Activated CD4-positive, alpha-beta T cell treated with anti-CD3 and anti-CD28 coated beads for 36 hours (primary cell): ENCODE measurements at regions not wholly inside any gene's neighbourhood (a gene's known extent, or its start where the extent isn't known, plus 50 kb on each side); places are given as distances from the start of the nearest gene placed in this dataset.

Experiments used
- ATAC-seq: fragments of 200-7000 bp; cut with Tn5 transposase; one replicate; pipeline ENCODE4 v1.10.0; 2021; ENCODE audit warnings: mild to moderate bottlenecking, moderate library complexity
- CTCF ChIA-PET: fragments of 350-600 bp; sonication (Branson Sonifier 250); formaldehyde crosslinking; loops from one replicate; lab custom pipeline; 2021; ENCODE audit warnings: antibody characterized with exemption; lab: Charles Lee
- POLR2A ChIA-PET: fragments of 350-600 bp; sonication (Branson Sonifier 250); formaldehyde crosslinking; loops from one replicate; lab custom pipeline; 2021; ENCODE audit warnings: antibody characterized with exemption, inconsistent platforms; lab: Charles Lee
- DNase-seq: peaks from one replicate; pipeline ENCODE4 v3.0.0-alpha.2; 2020
- H3K27ac Mint-ChIP-seq: one replicate; pipeline ENCODE4 v1.8.0; 2021; ENCODE audit warnings: mixed read lengths
- H3K27me3 Mint-ChIP-seq: one replicate; pipeline ENCODE4 v1.8.0; 2021; ENCODE audit warnings: mixed read lengths
- H3K36me3 Mint-ChIP-seq: one replicate; pipeline ENCODE4 v1.8.0; 2021; ENCODE audit warnings: low read depth, mixed read lengths
- H3K4me1 Mint-ChIP-seq: one replicate; pipeline ENCODE4 v1.8.0; 2021; ENCODE audit warnings: mixed read lengths
- H3K4me3 Mint-ChIP-seq: one replicate; pipeline ENCODE4 v1.8.0; 2021; ENCODE audit warnings: mild to moderate bottlenecking, moderate library complexity, mixed read lengths
- H3K9me3 Mint-ChIP-seq: one replicate; pipeline ENCODE4 v1.8.0; 2021; ENCODE audit warnings: low read depth, mixed read lengths
- intact Hi-C, 2 experiments: fragments of 100-400 bp; cut with DNase I in 1 of 2; cut with micrococcal nuclease in 1 of 2; formaldehyde crosslinking; loops; one replicate each; pipeline versions ENCODE4 v1.14.2 to v1.15.1; 2022 to 2024; cut with DNase I, micrococcal nuclease

DNA sequence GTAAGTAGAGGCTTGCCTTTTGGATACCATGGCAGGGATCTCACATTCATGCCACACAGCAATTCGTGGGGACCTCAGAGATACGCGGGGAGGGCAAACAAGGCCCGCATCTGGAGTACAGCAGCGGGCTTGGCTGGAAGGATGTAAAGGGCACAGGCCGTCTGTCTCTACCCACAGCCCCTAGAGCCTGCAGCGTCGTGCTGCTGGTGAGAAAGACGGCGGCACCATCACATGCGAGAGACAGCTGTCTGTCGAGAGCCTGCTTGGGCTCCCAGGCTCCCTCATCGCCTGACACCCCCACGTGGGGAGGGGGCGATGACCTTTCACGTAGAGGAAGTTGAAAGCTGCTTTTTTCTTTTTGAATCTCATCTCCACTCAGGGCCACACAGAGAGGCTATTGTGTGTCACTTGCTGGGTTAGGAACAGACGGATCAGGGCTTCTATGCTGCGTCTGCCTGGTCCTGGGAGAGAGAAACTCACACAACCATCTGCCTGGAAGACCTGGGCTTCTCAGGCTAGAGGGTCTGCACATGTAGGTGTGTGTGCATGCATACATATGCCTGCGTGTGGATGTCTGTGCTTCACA, 134.6 kb upstream of the PPP1R26 start:
- intact Hi-C loops, result loop anchor here (1.0 to 5.0 kb wide), 3 partner anchors 67 to 647 kb away; no protein-coding TSS in a partner anchor

DNA sequence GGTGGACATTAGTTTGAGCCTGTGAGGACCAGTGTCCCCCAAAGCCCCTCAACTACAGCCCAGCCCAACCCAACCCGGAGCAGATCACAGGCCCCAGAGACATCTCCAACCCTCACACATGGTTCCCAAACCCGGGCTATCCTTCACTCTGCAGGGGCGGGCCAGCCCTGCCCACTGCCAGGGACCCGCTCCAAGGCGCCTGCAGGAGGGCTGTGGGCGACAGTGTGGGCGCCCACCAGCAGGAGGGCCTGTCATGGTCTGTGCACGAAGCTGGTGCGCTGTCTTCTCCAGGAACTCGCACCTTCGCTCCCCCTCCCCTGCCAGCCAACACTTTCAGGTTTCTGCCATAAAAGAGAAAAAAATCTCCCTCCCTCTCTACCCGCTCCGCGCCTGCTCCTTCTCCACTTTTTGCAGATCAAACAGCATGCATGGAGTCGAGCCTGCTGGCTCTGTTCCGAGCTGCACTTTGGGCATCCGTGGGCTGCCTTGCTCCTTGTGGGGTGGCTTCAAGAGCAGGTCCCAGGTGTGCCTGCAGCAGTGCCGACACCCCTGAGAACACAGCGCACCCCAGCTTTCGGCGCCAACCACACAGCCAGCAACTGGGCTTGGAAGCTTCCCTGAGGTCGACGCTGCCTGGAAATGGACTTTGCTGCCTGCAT, 133.7 kb upstream of the PPP1R26 start:
- Mint-ChIP-seq H3K4me3 (no peak overlapping the region), H3K27ac (no peak overlapping the region), H3K27me3 (peaks cover 7% of the 10 kb centered on the region), H3K4me1 (no peaks in the 10 kb centered on the region), H3K36me3 (no peaks in the 10 kb centered on the region), H3K9me3 (no peaks in the 10 kb centered on the region)
- intact Hi-C loops, result no loop called here
- ChIA-PET CTCF (interaction anchor here (0.5 kb wide), 1 partner anchor 173 kb away, joined by 3 read pairs; no protein-coding TSS in a partner anchor), POLR2A (no interaction called here)
- ATAC-seq (no peak), DNase-seq (no peak)

More for the DNA sequence above, 134.6 kb upstream of the PPP1R26 start:
- Mint-ChIP-seq H3K36me3 (no peaks in the 10 kb centered on the region), H3K27me3 (peaks cover 5% of the 10 kb centered on the region), H3K4me3 (no peak overlapping the region), H3K4me1 (no peaks in the 10 kb centered on the region), H3K27ac (no peak overlapping the region), H3K9me3 (no peaks in the 10 kb centered on the region)
- CTCF ChIA-PET, result interaction anchor here (1.0 kb wide), 1 partner anchor 265 kb away, joined by 4 read pairs; no protein-coding TSS in a partner anchor
- no peak for DNase-seq
- POLR2A ChIA-PET, result no interaction called here
- ATAC-seq, result no peak

DNA sequence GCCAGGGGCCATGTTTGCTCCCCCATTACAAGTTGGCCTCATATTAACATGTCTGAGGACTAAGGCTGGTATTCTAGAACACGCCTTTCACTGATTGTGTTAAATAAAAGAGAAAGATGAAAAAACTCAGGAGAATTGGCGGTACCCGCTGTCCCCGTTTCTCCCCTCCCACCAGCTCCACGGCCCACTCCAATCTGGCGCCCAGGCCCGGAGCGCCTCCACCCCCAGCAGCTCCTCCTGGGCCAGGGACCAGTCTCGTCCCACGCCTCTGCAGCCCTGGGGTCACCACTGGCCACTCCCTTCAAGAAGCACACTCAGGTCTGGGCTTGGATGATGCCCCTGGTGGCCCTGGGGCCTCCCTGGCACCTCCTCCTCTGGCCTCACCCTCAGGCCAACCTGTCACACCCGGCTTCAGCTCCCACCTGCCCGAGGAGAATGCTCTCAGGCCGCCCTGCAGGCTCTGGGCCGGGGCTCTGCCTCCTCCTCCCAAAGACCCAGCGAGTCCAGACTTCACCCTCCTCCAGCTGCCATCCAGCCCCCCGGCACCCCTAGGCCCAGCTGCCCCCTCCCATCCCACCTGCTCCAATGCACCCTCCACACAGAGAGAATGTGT, 133.0 kb upstream of the PPP1R26 start:
- Mint-ChIP-seq H3K4me1 (no peaks in the 10 kb centered on the region), H3K9me3 (no peaks in the 10 kb centered on the region), H3K4me3 (no peak overlapping the region), H3K27ac (no peak overlapping the region), H3K27me3 (peaks cover 7% of the 10 kb centered on the region), H3K36me3 (no peaks in the 10 kb centered on the region)
- ChIA-PET CTCF (interaction anchor here (0.5 to 0.6 kb wide), 2 partner anchors 173 to 837 kb away, joined by 3 read pairs; no protein-coding TSS in a partner anchor), POLR2A (no interaction called here)
- DNase-seq, result no peak
- ATAC-seq, result no peak
- intact Hi-C loops, result no loop called here

DNA sequence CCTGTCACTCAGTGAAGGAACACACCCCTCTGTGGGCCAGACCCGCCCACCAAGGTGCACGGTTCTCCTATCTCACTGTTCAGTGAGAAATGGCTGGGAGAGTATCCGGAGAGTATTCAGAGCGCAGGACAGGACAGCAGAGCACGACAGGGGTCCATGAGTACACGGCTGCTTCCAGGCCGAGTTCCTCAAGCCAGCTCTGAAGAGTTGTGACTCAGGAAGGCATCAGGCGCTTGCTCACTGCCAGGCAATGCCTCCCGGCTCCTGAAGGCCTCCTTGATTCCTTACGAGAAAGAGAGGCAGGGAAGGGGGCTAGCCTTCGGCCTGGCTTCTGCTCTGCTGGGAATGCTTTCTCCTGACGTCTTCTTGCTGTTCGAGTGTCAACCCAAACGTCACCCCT, 132.1 kb upstream of the PPP1R26 start:
- Mint-ChIP-seq H3K4me3 (no peak overlapping the region), H3K27ac (no peak overlapping the region), H3K9me3 (no peaks in the 10 kb centered on the region), H3K27me3 (peaks cover 7% of the 10 kb centered on the region), H3K36me3 (no peaks in the 10 kb centered on the region), H3K4me1 (no peaks in the 10 kb centered on the region)
- no peak for DNase-seq
- ChIA-PET POLR2A (no interaction called here), CTCF (no interaction called here)
- intact Hi-C loops, result no loop called here
- ATAC-seq, result no peak

DNA sequence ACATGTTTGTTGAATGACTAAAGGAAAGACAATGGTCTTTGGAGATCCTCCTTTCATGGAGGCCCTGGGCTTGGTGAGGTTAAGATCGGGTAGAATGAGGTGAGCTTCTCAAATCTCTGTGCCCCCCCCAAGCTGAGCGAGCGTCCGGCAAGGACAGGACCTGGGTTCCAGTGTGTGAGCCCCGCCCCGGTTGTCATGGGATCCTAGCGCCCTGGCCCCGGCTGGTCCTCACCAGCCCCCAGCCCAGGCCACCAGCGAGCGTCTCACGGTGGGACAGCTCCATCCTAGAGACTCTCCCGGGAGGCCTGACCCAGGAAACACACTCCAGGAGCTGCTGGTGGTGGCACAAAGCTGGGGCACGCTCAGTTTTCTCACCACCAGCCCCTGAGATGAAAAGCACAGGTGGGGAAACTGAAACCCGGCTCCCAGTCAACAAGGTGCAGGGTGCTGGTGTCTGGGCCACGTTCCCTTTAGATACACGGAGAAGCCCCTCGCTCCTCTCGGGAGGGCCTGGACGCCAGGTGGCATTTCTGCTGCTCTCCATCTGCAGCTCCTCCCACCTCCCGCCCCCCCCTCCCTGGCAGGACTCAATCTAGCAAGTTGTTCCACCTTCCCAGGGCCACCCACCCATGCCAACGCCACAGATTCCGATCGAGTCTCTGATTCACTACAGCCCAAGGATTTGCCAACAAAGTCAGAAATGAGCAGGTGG, 131.3 kb upstream of the PPP1R26 start:
- ChIA-PET POLR2A (no interaction called here), CTCF (no interaction called here)
- Mint-ChIP-seq H3K9me3 (no peaks in the 10 kb centered on the region), H3K27me3 (peaks cover 7% of the 10 kb centered on the region), H3K27ac (no peak overlapping the region), H3K36me3 (no peaks in the 10 kb centered on the region), H3K4me3 (no peak overlapping the region), H3K4me1 (no peaks in the 10 kb centered on the region)
- DNase-seq (no peak), ATAC-seq (no peak)
- intact Hi-C loops, result no loop called here

DNA sequence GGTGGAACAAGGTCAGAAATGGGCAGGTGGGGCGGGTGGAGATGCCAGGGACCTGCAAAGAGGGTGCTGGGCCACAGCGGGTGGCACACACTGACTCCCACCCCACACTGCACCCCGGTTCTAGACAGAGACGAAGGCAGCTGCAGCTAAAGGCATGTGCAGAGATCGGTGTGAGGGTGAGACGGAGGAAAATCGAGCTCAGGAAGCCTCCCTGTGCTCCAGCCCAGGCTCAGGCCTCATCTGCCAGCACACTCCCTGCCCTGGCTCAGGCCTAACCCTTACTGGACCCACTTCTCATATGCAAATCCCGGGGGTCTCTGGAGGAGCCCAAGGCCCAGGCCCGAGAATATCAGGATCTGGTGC, 130.8 kb upstream of the PPP1R26 start:
- Mint-ChIP-seq H3K36me3 (no peaks in the 10 kb centered on the region), H3K27ac (no peak overlapping the region), H3K9me3 (no peaks in the 10 kb centered on the region), H3K27me3 (peaks cover 4% of the 10 kb centered on the region), H3K4me1 (no peaks in the 10 kb centered on the region), H3K4me3 (no peak overlapping the region)
- intact Hi-C loops, result no loop called here
- POLR2A ChIA-PET, result no interaction called here
- DNase-seq (no peak), ATAC-seq (no peak)
- CTCF ChIA-PET, result no interaction called here

DNA sequence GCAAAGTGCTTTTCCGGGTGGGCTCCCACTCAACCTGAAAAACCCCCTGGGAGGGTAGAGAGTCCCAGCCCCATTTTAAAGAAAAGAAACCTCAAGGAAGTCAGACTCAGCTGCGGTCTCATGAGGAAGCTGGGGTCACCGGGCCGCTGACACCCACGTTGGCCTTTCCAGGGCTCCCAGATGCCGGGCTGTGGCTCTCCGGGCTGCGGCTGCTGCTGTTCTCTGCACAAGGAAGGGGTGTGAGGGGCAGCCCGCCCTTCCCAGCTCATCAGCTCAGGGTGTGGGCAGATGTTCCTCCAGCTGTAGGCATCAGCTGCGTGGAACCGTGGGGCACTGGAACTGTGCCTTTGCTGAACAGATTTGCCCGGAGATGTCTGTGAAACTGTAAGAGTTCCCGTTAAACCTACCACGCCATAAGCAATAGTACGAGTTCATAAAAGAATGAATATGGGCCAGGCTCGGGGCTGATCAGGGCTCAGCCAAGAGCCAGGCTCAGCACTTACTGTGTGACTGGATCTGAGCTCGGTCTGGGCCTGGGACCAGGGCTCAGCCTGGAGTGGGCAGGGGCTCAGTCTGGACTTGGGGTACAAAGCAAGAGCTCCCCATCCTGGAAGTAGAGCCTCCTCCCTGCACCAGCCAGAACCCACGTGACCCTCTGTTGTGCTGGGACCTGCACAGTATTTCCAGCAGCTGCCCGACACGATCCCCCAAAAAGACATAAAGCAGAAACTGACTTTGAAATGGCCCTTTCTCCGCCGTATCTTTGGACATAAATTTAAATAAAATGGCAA, 130.2 kb upstream of the PPP1R26 start:
- intact Hi-C loops, result no loop called here
- POLR2A ChIA-PET, result no interaction called here

DNA sequence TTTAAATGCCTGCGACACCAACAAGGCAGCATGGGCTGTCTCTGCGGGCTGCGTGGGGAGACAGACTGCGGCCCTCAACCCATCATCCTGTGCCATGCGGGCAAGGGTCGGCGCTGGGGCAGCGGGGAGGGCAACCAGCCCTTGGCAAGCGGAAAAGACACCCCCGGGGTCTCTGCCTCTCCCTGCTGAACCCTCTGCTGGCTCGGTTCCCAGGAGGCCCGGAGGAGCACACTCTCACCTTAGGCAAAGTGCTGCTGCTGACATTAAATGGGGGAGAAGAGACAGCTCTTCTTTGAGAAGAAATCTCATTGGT, 129.6 kb upstream of the PPP1R26 start:
- no peaks in the 10 kb centered on the region for H3K9me3 Mint-ChIP-seq
- H3K4me1 Mint-ChIP-seq, result no peaks in the 10 kb centered on the region
- peaks cover 2% of the 10 kb centered on the region for H3K27me3 Mint-ChIP-seq
- ATAC-seq, result no peak
- intact Hi-C loops, result no loop called here
- H3K4me3 Mint-ChIP-seq, result no peak overlapping the region
- no peak for DNase-seq
- no peaks in the 10 kb centered on the region for H3K36me3 Mint-ChIP-seq
- POLR2A ChIA-PET, result no interaction called here
- CTCF ChIA-PET, result no interaction called here
- no peak overlapping the region for H3K27ac Mint-ChIP-seq

More for the DNA sequence above, 130.2 kb upstream of the PPP1R26 start:
- ATAC-seq, result no peak
- no peaks in the 10 kb centered on the region for H3K4me1 Mint-ChIP-seq
- H3K36me3 Mint-ChIP-seq, result no peaks in the 10 kb centered on the region
- no peaks in the 10 kb centered on the region for H3K9me3 Mint-ChIP-seq
- H3K27ac Mint-ChIP-seq, result no peak overlapping the region
- peaks cover 4% of the 10 kb centered on the region for H3K27me3 Mint-ChIP-seq
- no peak overlapping the region for H3K4me3 Mint-ChIP-seq
- CTCF ChIA-PET, result no interaction called here
- no peak for DNase-seq

DNA sequence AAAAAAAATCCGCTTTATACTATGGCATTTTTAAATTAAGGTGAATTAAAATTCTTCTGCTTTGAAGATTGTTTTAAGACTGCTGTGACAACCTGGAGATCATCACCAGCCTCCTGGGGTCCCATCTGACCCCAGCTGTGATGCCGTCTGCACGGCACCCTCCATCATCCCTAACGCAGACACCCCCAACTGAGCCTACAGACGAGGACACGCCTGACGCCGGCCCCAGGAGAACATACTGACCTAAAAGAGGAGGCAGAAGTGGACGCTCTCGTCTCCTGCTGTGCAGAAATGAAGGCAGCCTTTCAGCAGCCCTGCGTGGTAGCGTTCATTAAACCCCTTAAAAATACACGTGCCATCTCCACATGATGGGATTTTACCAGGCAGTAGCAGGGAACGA, 125.6 kb upstream of the PPP1R26 start:
- POLR2A ChIA-PET, result no interaction called here
- no peak overlapping the region for H3K27ac Mint-ChIP-seq

DNA sequence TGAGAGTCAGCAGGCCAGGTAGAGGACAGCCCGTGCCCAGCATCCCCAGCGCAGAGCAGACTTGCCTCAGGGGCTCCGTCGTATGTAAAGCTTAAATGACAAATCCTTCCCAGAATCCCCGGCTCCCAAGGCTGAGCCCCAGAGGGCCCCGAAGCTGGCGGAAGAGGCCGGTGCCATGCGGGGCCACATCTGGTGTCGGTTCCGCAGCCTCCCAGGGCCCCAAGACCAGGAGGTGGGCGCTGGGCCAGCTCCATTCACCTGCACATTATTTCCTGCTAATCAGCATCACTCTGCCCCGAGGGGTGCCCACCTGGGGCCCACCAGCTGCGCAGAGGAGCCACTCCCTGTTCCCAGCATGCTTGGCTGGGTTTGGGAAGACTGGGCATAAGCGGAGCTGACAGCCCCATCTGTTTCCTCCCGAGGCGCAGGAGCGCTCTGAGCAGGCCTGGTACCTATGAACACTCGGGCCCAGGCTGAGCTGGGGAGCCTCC, 124.0 kb upstream of the PPP1R26 start:
- CTCF ChIA-PET, result no interaction called here
- intact Hi-C loops, result no loop called here
- no peaks in the 10 kb centered on the region for H3K9me3 Mint-ChIP-seq
- no peak overlapping the region for H3K4me3 Mint-ChIP-seq
- POLR2A ChIA-PET, result no interaction called here
- H3K27ac Mint-ChIP-seq, result no peak overlapping the region
- DNase-seq (no peak), ATAC-seq (no peak)
- peaks cover under 1% of the 10 kb centered on the region for H3K27me3 Mint-ChIP-seq
- H3K36me3 Mint-ChIP-seq, result no peaks in the 10 kb centered on the region
- no peaks in the 10 kb centered on the region for H3K4me1 Mint-ChIP-seq

More for the DNA sequence above, 125.6 kb upstream of the PPP1R26 start:
- CTCF ChIA-PET, result no interaction called here
- H3K4me1 Mint-ChIP-seq, result no peaks in the 10 kb centered on the region
- no peaks in the 10 kb centered on the region for H3K36me3 Mint-ChIP-seq
- peaks cover 2% of the 10 kb centered on the region for H3K27me3 Mint-ChIP-seq
- DNase-seq (no peak), ATAC-seq (no peak)
- no peak overlapping the region for H3K4me3 Mint-ChIP-seq
- intact Hi-C loops, result no loop called here
- H3K9me3 Mint-ChIP-seq, result no peaks in the 10 kb centered on the region

DNA sequence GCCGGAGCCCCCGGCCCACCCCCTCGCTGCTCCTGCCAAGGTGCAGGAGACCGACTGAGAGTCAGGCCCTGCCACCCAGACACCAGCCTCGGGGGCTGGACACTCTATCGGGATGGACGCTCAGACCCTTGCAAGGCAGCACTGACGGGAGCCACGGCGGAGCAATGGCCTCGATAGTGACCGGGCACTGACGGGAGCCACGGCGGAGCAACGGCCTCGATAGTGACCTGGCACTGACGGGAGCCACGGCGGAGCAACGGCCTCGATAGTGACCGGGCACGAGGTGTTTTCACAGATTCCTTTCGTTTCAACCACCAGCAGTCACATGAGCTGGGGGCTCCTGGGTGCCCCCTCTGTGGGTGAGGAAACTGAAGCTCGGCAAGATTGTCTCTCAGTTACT, 123.6 kb upstream of the PPP1R26 start:
- no peaks in the 10 kb centered on the region for H3K9me3 Mint-ChIP-seq
- ChIA-PET POLR2A (no interaction called here), CTCF (no interaction called here)
- no peaks in the 10 kb centered on the region for H3K36me3 Mint-ChIP-seq
- no peak for ATAC-seq
- H3K4me1 Mint-ChIP-seq, result no peaks in the 10 kb centered on the region
- no peaks in the 10 kb centered on the region for H3K27me3 Mint-ChIP-seq
- intact Hi-C loops, result no loop called here
- no peak overlapping the region for H3K27ac Mint-ChIP-seq
- no peak for DNase-seq
- no peak overlapping the region for H3K4me3 Mint-ChIP-seq
